Stimulated activated CD4-positive, alpha-beta T cell treated with anti-CD3 and anti-CD28 coated beads, Interleukin-15, amount 100 ng/mL, for 24 hours (primary cell): ENCODE measurements at regions not wholly inside any gene's neighbourhood (a gene's known extent, or its start where the extent isn't known, plus 50 kb on each side); places are given as distances from the start of the nearest gene placed in this dataset.

Source experiments
- DNase-seq: peaks from one replicate; pipeline ENCODE4 v3.0.0-alpha.2; 2020

GRCh38 chr16:65468133-65468532 is 346.3 kb upstream of the CDH11 start:
- no peak for DNase-seq

- DNase-seq, result no peak
These were observed 341.9 kb upstream of the CDH11 start for GRCh38 chr16:65463652-65464260.

DNA sequence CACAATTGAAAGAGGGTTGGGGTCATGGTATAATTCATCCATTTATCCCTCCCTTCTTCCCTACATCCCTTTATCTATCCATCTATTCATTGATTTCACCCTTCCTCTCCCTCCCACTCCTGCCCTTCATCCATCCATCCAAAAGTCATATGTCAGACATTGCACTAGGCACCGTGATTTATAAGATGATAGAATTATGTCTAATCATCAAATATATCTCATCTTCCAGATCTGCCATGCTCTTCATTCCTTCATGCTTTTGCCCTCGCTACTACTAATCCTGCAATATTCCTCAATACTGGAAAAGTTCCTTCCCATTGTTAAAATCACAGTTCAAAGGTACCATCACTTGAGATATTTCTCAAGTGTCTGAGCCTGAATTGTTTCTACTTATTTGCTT is 335.2 kb upstream of the CDH11 start:
- no peak for DNase-seq

- DNase-seq, result no peak
These were observed 333.9 kb upstream of the CDH11 start for GRCh38 chr16:65455761-65456160.

DNA sequence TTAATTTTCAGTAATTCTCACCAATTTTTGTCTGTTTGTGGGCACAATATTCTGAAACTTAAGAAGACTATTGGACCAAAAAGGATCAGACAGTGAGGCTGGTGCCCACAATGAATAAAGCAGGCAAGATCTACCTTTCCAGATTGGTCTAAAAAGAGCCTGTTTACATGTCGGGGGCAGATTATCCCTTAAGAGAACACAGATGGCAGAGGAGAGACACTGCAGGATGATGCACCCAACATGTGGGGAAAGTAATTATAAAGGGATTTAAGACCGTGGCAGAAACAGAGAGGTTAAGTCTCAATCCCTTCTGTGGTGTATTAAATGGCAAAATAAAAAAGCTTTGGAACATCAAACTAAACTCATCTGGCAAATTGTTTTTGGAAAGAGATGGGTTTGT is 331.8 kb upstream of the CDH11 start:
- DNase-seq, result no peak

GRCh38 chr16:65449526-65449925 is 327.7 kb upstream of the CDH11 start:
- DNase-seq, result no peak

- DNase-seq, result no peak
These were observed 324.6 kb upstream of the CDH11 start for GRCh38 chr16:65446427-65446826.

GRCh38 chr16:65445313-65446260 is 323.7 kb upstream of the CDH11 start:
- no peak for DNase-seq

DNA sequence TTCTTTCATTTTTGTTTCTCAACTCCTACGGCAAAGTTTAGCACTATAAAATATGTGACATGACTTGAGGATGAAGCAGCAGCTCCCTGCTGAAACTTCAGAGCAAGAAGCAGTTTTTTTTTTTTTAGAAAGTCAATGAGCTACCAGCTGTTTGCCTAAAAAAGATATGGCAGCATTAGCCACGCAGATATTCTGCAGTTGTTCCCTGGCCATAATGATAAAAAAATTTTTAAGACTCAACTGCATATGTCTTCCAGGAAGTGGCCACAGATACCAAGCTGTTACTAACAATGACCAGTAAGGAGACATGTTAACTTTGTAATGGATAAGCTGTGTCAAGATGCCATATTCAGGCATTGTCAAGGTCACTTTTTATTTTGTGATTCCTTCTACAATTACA is 319.6 kb upstream of the CDH11 start:
- DNase-seq, result no peak

- no peak for DNase-seq
These were observed 307.8 kb upstream of the CDH11 start for GRCh38 chr16:65429504-65430181.

GRCh38 chr16:65426484-65426883 is 304.6 kb upstream of the CDH11 start:
- DNase-seq, result no peak

DNA sequence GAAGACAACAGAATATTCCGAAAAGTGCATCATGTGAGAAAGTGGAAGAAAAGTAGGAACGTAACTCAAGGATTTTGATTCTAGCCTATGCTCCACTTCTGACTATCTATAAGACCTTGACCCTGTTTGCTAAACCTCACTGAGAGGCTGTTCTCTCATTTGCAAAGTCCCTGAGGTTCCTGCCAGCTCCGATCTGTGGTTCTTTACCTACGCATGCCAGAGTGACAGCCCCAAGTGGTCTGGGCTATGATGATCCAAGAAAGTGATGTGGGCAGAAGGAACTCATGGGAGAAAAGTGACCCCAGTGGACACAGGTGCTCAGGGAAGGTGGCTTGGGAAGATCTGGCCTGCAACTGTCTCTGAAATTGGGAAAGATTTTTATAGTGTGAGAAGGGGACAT is 301.1 kb upstream of the CDH11 start:
- DNase-seq, result no peak

GRCh38 chr16:65421596-65421995 is 299.7 kb upstream of the CDH11 start:
- DNase-seq, result no peak

DNA sequence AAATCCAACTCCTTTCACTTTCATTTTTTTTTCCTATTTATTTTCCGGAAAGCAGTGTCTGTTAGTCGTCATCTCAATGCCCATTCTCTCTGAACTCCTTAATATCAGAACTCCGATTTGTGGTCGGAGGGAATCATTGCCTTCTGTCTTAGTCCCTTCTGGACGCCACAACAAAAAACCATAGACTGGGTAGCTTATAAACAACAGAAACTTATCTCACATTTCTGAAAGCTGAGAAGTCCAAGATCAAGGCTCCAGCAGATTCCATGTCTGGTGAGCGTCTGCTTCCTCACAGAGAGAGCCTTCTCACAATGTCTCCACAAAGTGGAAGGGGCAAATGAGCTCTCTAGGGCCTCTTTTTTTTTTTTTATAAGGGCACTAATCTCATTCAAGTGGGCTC is 296.6 kb upstream of the CDH11 start:
- no peak for DNase-seq

DNA sequence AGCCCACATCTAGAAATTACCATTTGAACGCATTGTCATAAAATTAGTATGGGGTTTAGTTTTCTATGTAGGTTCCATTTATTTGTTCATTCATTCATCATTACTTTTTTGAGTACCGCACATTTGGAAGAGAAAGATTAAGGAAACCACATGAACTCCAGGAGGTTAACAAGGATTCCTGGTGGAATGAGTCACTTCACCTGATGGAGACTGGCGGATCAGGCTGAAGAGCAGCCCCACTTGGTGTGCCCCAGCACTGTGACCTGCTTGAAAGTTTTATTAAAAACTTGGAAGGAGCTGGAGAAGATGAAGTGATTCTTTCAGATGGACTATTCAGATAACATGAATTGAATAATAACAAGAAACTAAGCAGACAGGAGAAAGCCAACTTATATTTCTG is 293.6 kb upstream of the CDH11 start:
- no peak for DNase-seq

DNA sequence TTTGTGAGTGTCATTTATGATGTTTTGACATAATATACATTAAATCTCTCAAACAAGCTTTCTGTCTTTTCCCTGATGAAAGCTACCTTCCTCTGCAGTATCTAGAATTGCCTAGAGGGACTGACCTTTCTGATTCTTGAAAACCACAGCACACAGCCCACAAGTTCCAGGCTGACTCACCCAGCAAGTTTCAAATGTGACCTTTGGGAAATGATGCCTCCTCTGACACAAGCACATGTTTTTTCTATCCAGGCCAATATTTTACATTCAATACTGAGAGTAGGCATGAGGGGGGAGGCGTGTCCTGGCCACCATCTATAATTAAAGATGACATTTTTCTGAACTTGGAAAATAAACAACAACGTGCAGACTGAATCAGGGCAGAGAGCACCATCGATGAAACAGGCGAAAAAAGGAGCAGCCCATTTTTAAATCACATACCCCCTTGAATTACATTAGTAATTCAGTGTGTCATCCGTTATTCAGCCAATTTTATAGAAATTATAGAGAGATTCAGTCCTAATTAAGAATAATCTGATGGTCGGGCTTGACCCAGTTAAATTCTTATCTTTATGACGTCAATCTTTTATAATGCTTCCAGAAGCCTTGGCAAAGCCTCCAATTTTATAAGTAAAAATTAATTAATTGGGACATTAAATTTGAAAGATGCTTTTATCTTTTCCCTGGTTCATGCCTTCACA is 292.6 kb upstream of the CDH11 start:
- no peak for DNase-seq

GRCh38 chr16:65413861-65414260 is 292.0 kb upstream of the CDH11 start:
- DNase-seq, result no peak

GRCh38 chr16:65410801-65411200 is 288.9 kb upstream of the CDH11 start:
- DNase-seq, result no peak

DNA sequence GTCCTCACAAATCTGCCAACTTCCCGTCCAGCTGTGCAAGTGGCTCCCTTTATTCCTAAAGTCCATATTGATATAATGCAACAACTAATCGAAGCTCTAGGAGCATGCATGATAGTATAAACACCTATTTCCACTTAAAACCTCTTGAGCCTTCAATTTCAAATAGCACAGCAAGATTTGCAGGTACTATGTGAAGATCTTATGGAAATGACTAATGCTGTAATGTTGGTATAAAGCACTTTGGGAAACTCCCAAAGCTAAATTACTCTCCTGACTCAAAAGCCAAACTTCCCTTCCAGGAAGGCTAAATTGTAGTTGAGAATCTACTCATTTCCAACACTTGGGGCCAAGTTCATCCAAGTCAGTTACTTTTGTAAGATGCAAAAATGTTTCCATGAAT is 287.6 kb upstream of the CDH11 start:
- no peak for DNase-seq

DNA sequence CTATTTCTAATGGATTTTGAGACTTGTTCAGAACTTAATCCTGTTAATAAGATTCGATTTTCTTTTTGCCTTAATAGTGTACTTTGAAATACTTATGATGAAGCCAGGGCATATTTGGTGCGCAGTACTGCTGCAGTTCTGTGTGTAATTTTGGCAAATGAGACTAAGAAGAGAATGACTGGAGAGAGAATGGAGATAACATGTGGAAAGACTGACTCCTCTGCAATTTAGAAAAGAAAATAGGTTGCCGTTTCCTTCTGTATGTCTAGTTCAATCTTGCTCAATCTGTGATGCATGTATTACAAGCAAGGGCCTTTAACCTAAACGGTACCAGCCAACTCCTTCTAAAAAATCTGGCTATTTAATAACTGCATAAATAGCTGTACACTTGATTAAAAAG is 285.1 kb upstream of the CDH11 start:
- DNase-seq, result no peak

DNA sequence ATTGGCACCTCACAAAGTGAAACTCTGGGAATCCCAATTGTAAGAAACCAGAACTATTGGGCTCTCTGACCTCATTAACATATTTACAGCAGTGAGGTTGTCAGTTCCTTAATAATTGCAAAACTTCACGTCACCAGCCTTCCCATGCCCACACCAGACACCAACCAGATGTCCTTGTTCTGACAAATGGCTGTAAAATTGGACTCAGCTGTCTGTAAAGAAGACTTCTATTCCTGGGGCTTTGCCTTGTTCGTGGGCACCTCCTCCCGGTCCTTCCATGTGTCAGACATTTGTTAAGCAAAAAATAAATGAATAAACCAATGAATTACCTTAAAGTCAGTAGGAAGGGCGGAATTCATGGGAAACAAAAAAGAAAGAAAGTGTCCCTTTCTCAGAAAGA is 284.3 kb upstream of the CDH11 start:
- DNase-seq, result no peak

DNA sequence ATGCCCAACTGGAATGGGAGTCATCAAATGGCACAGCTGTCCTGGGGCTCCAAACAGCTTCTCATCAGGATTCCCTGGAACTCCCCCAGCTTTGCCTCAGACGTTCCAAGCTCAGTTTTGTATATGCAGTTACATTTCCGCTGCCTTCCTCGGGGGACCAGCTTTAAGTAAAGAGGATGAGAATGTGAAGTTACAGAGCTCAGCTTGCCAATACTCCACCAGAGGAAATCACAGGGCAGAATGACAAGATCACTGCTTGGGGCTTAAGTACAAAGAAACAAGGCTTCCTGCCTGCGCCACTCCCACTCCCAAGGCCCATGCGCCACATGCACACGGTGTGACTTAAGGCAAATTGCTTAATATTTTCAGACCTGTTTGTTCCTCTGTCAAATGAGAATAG is 272.4 kb upstream of the CDH11 start:
- no peak for DNase-seq

- DNase-seq, result no peak
These were observed 271.1 kb upstream of the CDH11 start for GRCh38 chr16:65392806-65393565.
